HEK293T (cell line): ENCODE measurements at regions not wholly inside any gene's neighbourhood (a gene's known extent, or its start where the extent isn't known, plus 50 kb on each side); places are given as distances from the start of the nearest gene placed in this dataset.

Source experiments
- ELF4 ChIP-seq: fragments of 450-650 bp; IDR thresholded peaks from 2 replicates; pipeline ENCODE4 v1.6.1; 2017; ENCODE audit warnings: antibody characterized with exemption
- LEF1 ChIP-seq: fragments of 450-650 bp; IDR thresholded peaks from 2 replicates; pipeline ENCODE4 v1.6.1; 2017; ENCODE audit warnings: mild to moderate bottlenecking, borderline replicate concordance
- TF ChIP-seq, protein P1 (sequence below): fragments of 450-650 bp; IDR thresholded peaks from 2 replicates; pipeline ENCODE4 v1.6.1; 2016

DNA sequence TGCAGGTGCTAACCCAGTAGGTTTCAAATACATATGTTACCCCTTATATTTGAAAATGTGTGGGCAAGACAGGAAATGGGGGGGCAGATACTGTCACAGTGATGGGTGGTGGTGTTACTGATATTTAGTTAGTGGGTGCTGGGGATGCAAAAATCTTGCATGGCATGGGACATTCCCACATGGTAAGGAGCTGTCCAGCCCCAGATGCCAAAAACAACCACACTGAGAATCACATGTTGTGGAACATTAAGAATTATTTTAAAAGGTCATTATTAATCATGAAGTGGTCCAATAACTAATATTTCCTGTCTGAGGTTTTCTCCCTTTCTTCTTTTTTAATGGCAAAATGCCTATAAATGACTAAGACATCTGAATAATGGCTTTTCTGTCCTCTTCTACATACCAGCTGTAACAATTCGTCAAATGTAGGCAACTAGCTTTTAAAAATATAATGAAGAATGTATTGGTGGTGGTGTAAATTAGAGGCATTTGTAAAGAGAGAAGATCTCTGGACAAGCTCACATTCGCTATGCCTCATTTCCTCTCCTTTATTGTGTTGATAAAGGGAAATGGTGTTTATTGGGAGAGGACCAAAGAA is 57.3 kb upstream of the SLC35B3 start:
- TF ChIP-seq LEF1 = no peak
- no peak for TF ChIP-seq ELF4
- TF ChIP-seq, protein P1, sequence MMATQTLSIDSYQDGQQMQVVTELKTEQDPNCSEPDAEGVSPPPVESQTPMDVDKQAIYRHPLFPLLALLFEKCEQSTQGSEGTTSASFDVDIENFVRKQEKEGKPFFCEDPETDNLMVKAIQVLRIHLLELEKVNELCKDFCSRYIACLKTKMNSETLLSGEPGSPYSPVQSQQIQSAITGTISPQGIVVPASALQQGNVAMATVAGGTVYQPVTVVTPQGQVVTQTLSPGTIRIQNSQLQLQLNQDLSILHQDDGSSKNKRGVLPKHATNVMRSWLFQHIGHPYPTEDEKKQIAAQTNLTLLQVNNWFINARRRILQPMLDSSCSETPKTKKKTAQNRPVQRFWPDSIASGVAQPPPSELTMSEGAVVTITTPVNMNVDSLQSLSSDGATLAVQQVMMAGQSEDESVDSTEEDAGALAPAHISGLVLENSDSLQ = no peak
